Femur (tissue), 1 donor: ENCODE measurements at regions not wholly inside any gene's neighbourhood (a gene's known extent, or its start where the extent isn't known, plus 50 kb on each side); places are given as distances from the start of the nearest gene placed in this dataset.
"Not testable (repeated sequence)": the region's sequence is repeated elsewhere in the genome, so short reads cannot be mapped to it uniquely, and the experiment has no call there.

ENCODE experiments used
- DNase-seq: peaks from one replicate; pipeline ENCODE4 v3.0.0-alpha.2; 2017

- no peak for DNase-seq
Measured at GRCh38 chr13:80074143-80074752, 266.7 kb downstream of the SPRY2 start.

GRCh38 chr13:80072231-80072630 lies 268.7 kb downstream of the SPRY2 start:
- no peak for DNase-seq

DNA sequence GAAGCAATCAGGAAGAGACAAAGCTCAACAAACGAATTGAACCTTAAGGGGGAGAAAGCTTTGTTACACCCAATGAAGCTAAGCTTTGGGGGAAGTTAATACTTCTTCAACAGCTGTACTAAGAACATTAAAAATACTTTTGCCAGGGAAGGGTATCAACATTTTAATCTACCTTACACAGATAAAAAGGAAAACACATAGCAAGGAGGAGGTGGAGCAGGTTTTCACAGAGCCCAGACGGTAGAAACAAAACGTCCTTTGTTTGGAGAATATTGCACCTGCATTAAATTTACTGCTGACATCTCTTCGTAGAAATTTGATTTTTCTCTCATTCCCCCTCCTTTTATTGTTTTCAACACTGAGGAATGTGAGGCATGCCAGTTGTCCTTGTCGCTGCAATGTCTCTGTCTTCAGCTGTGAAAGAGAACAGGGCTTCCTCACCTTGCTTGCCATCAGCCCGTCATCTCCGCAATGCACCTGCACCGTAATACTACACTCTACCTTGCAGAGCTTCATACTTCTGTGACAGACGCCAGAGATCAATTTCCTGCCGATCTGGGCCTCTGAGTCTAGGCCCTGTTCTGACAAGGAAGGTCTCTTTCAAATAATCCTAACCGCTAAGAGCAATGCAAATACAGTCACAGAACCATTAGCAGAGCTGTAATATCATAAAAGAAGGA lies 270.8 kb downstream of the SPRY2 start:
- DNase-seq: no peak

- DNase-seq: no peak
Measured at GRCh38 chr13:80069374-80069773, 271.6 kb downstream of the SPRY2 start.

DNA sequence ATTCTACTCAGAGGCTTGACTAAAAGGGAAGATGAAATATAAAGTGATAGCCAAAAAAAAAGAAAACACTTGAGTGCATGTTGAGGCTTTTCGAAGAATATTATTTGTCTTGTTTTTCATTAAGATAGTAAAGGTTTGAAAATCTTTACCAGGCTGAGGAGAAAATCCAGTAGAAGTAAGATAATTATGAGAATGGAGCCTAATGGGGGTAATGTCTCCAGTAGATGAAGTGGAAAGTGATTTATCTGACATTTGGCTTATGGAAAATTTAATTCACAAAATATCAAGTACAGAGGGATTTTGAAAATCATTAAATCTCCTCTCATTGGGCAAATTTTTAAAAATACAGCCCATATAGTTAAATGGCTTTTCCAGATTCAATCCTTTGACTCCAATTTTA lies 274.9 kb downstream of the SPRY2 start:
- no peak for DNase-seq

DNA sequence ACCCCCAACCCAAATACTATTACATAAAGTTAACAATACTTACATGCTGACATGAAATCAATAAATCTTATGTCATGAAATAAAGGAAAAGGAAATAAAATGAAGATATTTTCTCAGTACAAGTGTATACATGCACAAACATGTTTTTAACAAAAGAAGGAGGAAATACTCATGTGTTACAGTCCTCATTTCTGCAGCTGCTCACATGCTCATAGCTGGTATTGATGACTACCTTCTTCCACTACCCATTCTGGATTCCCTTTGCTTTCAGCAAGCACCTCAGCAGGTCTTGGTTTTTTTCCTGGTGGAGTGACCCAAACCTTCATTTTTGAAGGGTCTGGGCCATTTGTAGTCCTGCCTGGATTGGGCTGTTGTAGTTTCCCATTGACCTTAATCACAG lies 278.5 kb downstream of the SPRY2 start:
- DNase-seq: not testable (repeated sequence)

DNA sequence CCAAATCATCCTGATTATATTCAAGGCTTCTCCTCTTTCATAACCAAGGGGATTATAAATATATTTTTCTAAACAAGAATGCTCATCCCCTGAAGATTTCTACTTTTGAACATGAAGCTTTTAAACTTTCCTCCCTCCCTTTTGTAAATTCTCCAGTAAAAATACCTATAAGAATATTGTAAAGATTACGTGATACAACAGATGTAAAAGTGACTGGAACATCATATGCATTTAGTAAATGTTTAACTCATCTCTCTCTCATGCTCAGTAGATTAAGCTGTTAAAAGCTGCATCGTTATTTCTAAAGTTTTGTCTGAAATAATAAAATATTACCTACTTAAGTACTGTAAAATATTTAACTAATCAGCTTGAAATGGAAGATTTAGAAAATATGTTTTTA lies 281.1 kb downstream of the SPRY2 start:
- no peak for DNase-seq

- no peak for DNase-seq
Measured at GRCh38 chr13:80058626-80059025, 282.3 kb downstream of the SPRY2 start.

GRCh38 chr13:80055847-80056246 lies 285.1 kb downstream of the SPRY2 start:
- DNase-seq: no peak

- DNase-seq: no peak
Measured at GRCh38 chr13:80054806-80055205, 286.1 kb downstream of the SPRY2 start.

DNA sequence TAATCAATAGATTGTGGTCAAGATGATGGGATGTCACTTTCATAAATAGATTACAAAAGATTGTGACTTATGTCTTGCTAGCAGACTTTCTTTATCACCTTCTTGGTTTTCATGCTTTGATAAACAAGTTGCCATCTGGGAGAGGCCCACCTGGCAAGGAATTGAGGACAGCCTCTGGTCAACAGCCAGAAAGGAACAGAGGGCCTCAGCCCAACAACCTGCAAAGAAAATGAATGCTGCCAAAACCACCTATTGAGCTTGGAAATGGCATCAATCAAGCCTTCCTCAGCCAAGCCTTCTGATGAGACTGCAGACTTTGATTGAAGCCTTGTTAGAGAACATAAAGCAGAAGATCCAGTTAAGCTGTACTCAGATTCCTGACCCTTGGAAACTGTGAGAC lies 288.6 kb downstream of the SPRY2 start:
- DNase-seq: no peak

GRCh38 chr13:80050252-80050651 lies 290.7 kb downstream of the SPRY2 start:
- no peak for DNase-seq

DNA sequence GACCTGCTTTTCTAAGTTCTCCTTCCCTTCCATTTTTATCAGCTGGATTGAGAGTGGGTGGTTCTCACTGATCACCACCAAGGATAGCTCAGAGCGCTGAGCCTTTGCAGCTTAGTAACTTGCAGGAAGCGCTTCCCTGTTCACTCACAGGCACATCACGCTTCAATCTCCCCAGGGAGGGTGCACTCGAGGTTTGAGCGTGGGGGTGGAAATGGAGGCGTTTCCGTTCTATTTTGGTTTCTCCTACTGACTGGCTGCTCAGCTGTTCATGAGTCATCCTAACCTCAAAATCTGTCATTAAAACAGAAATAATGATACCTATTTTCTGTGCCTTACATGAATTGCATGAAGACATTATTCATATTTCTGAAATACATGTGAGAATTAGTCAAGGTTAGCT lies 292.1 kb downstream of the SPRY2 start:
- peak; percentile 91 for DNase-seq

DNA sequence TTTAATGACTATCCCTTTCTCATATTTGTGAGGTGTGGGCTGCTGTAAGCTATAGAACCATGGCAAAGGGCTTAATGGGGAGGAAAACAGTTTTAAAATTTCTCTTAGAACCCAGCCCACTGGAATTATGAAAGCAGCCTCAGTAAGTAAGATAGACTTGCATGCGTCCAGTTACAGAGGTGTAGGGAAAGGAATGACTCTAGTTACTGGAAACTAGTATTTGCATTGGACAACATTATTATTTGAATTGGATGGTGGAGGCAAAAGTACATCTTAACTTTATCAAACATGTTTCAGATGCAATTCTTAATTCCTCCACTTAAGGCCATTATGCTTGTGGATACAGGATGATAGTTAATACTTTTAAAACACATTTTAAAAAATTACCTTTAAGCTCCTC lies 292.9 kb downstream of the SPRY2 start:
- no peak for DNase-seq

GRCh38 chr13:80047406-80047805 lies 293.5 kb downstream of the SPRY2 start:
- peak; percentile 36 for DNase-seq

DNA sequence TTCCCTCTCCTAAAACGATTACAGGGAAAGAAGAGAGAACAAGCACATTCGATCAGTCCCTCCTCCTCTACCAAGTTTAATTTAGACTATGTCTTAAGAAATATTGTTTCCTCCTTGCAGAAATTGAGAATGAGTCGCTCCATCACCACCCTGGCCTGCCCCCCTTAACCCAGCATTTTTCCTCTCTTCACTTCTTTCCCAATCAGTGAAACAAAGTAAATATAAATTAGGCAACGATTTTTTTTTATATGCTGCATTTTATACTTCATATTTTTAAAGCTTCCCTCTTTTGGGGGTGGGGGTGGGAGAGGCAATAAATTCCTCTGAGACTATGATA lies 300.0 kb downstream of the SPRY2 start:
- DNase-seq: no peak

GRCh38 chr13:80040196-80040980 lies 300.5 kb downstream of the SPRY2 start:
- no peak for DNase-seq

DNA sequence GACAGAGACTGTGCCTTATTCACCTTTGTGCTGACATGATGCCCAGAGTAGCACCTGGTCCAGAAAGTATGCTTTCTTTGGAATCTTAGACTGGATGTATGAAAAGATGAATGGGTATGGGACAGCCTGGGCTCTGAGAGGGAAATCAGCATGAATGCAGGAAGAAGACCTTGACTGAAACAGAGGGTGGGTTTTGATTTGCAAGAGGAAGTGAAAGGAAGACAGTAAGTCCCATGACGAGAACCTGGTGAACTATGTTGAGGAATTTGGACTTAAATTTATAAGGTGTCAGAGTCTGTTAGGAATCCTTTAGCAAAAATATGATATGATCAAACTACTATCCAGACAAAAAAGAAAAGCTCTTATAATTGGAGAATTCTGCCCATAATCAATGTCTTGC lies 301.9 kb downstream of the SPRY2 start:
- no peak for DNase-seq

DNA sequence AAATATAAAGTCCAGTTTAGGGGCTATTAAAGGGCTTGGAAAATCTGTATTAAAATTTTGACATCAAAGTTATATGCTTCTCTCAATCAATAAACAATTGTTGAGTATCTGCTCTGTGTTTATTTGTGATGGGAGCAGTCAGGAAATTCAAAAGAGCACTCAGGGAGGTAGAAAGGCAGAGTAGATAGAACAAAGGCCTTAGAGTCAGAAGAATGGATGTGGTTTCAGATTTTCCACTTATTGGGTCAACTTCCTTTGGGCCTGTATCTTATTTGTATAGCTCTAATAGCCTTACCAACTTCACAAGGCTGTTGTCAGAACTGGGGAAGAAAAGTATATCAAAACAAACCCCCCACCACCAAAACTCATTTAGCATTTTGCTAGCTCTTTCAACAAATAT lies 302.6 kb downstream of the SPRY2 start:
- no peak for DNase-seq

GRCh38 chr13:80037505-80037888 lies 303.4 kb downstream of the SPRY2 start:
- no peak for DNase-seq

DNA sequence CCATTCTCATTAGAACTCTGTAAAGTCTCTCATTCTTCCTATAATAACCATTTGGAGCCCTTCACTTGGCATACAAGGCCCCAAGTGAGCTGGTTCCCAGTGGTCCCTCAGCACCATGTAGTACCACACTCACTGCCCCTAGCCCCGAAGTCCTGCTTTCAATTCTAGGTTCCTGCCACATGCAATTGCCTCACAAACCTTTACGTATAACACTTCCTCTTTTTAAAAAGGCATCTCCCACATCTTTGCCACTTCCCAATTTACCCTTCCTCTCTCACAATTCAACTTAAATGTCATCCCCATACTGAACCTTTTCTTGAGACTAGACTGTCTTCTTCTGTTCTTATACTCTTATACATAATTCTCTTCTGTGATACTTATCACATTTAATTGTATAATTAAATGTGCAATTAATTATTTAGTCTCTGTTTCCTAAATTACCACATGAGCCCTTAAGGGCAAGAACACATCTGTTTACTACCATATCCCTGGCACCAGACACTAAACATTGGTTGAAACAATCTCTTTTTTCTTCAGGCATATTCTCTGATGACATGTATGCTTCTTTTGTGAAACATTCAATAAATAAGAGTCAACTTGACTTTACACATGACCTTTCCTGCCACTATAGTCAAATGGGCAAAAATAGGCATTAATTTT lies 304.0 kb downstream of the SPRY2 start:
- DNase-seq: no peak

DNA sequence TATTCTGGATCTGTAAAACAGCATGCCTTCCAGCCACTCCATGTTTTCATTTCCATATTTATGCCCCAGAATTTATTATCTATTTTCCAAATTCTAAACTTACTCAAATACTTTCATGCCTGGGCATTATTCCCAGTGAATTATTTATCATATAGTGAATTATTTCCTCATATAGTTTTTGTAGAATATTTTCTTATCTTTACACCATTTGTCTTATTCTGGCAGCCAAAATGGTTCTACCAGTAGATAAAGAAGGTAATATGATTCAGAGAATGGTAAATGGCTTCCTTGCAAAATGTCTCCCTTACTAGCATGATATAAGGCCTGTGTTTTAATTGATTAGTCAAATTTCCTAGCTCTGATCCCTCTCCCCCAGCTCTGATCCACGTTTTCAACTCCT lies 305.8 kb downstream of the SPRY2 start:
- no peak for DNase-seq

- DNase-seq: no peak
Measured at GRCh38 chr13:80033951-80034350, 307.0 kb downstream of the SPRY2 start.

- DNase-seq: no peak
Measured at GRCh38 chr13:80033286-80033685, 307.6 kb downstream of the SPRY2 start.
